ENCODE measurements at regions not wholly inside any gene's neighbourhood (a gene's known extent, or its start where the extent isn't known, plus 50 kb on each side); places are given as distances from the start of the nearest gene placed in this dataset.
"Not testable (repeated sequence)": the region's sequence is repeated elsewhere in the genome, so short reads cannot be mapped to it uniquely, and the experiment has no call there.

GRCh38 chr10:9339716-9340115, 1285.2 kb downstream of the GATA3 start:
- TF ChIP-seq POLR2A (IDR thresholded peaks at IDR 0.05; ENCODE audit: low read depth, low read length) (no peak), POLR2AphosphoS5 (IDR thresholded peaks at IDR 0.05; ENCODE audit: low read depth, low read length) (no peak), TAF1 (IDR thresholded peaks at IDR 0.05; ENCODE audit: borderline replicate concordance, low read depth, low read length) (no peak)
- FAIRE-seq = no peak

DNA sequence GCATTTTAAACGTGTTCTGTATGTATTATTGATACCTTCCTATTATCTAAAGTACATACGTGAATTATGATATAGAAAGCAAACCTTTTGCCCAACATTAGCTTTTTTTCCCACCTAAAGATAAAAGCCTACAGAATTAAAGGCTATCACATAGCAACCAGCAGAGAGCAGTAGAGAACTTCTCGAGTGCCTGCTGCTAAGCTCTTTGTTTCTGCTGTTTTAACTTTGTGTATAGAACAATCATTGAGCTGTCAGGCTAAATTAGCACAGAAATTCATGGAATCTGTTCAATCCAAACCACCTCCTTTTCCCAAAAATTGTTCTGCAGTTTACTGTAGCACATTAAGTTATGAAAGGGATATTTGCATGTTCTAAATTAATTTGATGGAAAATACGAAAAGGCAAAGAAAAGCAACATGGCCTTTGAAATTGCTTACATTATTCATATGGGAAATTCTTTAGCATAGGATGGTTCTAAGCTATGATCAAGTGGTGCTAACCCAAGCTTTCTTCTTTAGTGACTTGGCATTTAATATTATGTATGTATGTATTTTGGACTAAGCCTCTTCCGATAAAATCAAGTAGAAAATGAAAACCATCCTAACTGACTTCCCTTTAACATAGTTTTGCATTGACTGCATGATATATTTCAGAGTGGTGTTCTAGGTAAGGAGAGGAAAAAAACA, 1288.5 kb downstream of the GATA3 start:
- DNase-seq (ENCODE audit: insufficient read length) = no peak
- TF ChIP-seq TAF1 (IDR thresholded peaks at IDR 0.05; ENCODE audit: borderline replicate concordance, low read depth, low read length) = no peak
- no peak for TF ChIP-seq POLR2A (IDR thresholded peaks at IDR 0.05; ENCODE audit: low read depth, low read length)
- TF ChIP-seq POLR2AphosphoS5 (IDR thresholded peaks at IDR 0.05; ENCODE audit: low read depth, low read length) = no peak
- no peak for FAIRE-seq

More at GRCh38 chr10:9339716-9340115, 1285.2 kb downstream of the GATA3 start:
- DNase-seq (ENCODE audit: insufficient read length) = no peak

GRCh38 chr10:9347933-9348332, 1293.4 kb downstream of the GATA3 start:
- FAIRE-seq; DNase-seq (ENCODE audit: insufficient read length): not testable (repeated sequence)

DNA sequence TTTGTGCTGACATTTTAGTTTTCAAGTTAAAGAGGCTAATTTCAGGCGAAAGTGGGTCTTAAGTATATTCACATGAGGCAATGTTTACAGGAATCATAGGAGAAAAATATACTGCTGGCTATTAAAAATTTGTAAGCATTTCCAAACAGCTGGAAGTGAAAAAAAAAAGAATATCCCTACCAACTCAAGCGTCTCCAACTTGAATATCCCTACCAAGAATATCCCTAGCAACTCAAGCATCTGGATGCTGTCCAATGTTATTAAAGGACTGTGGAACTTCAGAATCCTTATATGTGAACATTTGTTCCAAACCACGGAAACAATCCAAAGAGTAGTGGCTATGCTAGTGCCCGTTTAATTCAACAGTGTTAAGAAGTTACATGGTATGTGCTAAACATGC, 1303.0 kb downstream of the GATA3 start:
- TF ChIP-seq POLR2AphosphoS5 (IDR thresholded peaks at IDR 0.05; ENCODE audit: low read depth, low read length) = no peak
- no peak for TF ChIP-seq POLR2A (IDR thresholded peaks at IDR 0.05; ENCODE audit: low read depth, low read length)
- TF ChIP-seq TAF1 (IDR thresholded peaks at IDR 0.05; ENCODE audit: borderline replicate concordance, low read depth, low read length) = no peak

DNA sequence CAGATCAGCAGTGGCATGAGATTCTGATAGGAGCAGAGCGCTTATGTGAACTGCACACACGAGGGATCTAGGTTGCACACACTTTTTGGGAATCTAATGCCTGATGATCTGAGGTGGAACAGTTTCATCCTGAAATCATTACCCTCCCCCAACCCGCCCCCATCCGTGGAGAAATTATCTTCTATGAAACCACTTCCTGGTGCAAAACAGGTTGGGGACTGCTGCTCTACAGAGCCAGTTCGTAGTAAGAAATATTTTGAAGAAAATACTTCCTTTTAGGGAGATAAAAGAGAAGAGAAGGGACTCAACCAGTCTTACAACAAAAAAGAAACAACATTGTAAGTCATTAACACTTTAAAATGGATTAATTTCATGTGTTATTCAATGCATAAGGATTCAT, 1308.2 kb downstream of the GATA3 start:
- FAIRE-seq = no peak
- no peak for TF ChIP-seq POLR2AphosphoS5 (IDR thresholded peaks at IDR 0.05; ENCODE audit: low read depth, low read length)
- no peak for TF ChIP-seq POLR2A (IDR thresholded peaks at IDR 0.05; ENCODE audit: low read depth, low read length)
- TF ChIP-seq TAF1 (IDR thresholded peaks at IDR 0.05; ENCODE audit: borderline replicate concordance, low read depth, low read length) = no peak

More for the DNA sequence above, 1303.0 kb downstream of the GATA3 start:
- DNase-seq (ENCODE audit: insufficient read length) (no peak), FAIRE-seq (no peak)

GRCh38 chr10:9379183-9379582, 1324.7 kb downstream of the GATA3 start:
- DNase-seq (ENCODE audit: insufficient read length) = no peak
- no peak for TF ChIP-seq TAF1 (IDR thresholded peaks at IDR 0.05; ENCODE audit: borderline replicate concordance, low read depth, low read length)
- no peak for TF ChIP-seq POLR2A (IDR thresholded peaks at IDR 0.05; ENCODE audit: low read depth, low read length)
- TF ChIP-seq POLR2AphosphoS5 (IDR thresholded peaks at IDR 0.05; ENCODE audit: low read depth, low read length) = no peak
- no peak for FAIRE-seq

More for the DNA sequence above, 1308.2 kb downstream of the GATA3 start:
- no peak for DNase-seq (ENCODE audit: insufficient read length)

DNA sequence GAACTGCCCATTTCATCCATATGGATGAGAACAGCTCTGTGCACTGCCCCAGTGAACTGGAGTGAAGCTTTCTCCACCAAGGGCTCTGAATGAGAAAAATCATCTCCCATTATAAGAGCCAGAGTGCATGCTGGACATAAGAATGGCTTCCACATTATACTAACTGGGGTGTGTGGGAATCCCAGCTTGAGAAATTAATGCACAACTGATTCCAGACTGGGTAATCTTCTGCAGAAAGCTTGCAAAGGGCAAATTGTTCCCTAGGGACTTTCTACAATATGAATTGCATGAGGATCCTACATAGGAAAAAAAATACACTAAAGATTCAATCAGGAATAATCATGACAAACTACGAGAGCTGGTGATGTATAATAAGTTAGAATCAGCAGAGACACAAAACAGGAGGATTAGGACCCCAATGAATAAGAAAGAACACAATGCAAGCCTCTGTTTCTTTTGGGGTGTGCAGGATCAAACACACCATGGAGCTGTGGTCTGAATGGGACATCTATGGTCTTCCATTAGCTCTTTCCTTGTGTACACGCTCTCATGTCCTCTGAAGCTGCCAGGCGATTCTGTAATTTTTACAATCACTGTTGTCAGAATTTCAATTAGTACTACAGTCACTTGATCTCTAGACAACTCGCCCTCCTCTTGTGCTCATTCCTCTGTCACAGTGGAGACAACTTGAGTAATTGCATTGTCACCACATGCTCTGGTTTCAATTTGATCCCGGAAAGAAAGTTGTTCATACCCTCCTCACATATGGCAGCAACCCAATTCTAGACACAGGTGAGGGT, 1327.4 kb downstream of the GATA3 start:
- FAIRE-seq (no peak), DNase-seq (ENCODE audit: insufficient read length) (no peak)
- no peak for TF ChIP-seq POLR2A (IDR thresholded peaks at IDR 0.05; ENCODE audit: low read depth, low read length)
- TF ChIP-seq TAF1 (IDR thresholded peaks at IDR 0.05; ENCODE audit: borderline replicate concordance, low read depth, low read length) = no peak
- TF ChIP-seq POLR2AphosphoS5 (IDR thresholded peaks at IDR 0.05; ENCODE audit: low read depth, low read length) = no peak

- TF ChIP-seq POLR2A (IDR thresholded peaks at IDR 0.05; ENCODE audit: low read depth, low read length) (no peak), POLR2AphosphoS5 (IDR thresholded peaks at IDR 0.05; ENCODE audit: low read depth, low read length) (no peak), TAF1 (IDR thresholded peaks at IDR 0.05; ENCODE audit: borderline replicate concordance, low read depth, low read length) (no peak)
- no peak for DNase-seq (ENCODE audit: insufficient read length)
- no peak for FAIRE-seq
Measured at GRCh38 chr10:9382533-9382866, 1328.0 kb downstream of the GATA3 start.

- FAIRE-seq (no peak), DNase-seq (ENCODE audit: insufficient read length) (no peak)
- no peak for TF ChIP-seq TAF1 (IDR thresholded peaks at IDR 0.05; ENCODE audit: borderline replicate concordance, low read depth, low read length)
- TF ChIP-seq POLR2AphosphoS5 (IDR thresholded peaks at IDR 0.05; ENCODE audit: low read depth, low read length) = no peak
- no peak for TF ChIP-seq POLR2A (IDR thresholded peaks at IDR 0.05; ENCODE audit: low read depth, low read length)
Measured at GRCh38 chr10:9390516-9390915, 1336.0 kb downstream of the GATA3 start.

DNA sequence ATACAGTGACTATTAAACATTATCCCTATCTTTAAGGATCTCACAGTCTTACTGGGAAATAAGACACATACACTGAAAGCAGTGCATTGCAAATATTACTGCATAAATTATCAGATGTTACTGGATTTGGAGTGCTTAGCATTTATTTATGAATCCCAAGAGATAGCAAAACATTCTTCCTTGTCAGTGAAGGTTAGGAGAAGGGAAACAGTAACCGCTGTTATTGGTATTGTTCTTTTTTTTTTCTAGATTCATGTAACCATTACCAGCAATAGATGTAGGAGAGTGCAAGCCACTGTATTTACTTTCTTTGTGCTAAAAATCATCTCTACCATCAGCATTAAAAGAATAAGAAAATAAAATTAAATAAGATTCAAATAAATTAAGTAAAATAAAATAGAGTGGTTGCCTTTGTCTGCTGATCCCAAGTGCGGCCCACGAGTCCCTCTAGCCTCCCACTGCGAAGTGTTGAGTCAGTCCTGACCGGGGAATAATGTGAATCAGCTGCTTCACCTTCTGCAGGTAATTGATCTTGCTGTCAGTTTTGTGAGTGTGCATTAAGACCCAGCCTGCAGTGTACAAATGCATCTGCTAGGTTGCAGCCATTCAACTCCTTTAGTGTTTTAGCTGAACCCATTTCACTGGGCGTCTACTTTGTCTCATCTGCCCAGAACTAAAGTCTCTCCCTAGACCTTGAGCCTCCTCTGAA, 1344.9 kb downstream of the GATA3 start:
- FAIRE-seq = no peak
- TF ChIP-seq POLR2AphosphoS5 (IDR thresholded peaks at IDR 0.05; ENCODE audit: low read depth, low read length) = no peak
- no peak for TF ChIP-seq TAF1 (IDR thresholded peaks at IDR 0.05; ENCODE audit: borderline replicate concordance, low read depth, low read length)
- no peak for TF ChIP-seq POLR2A (IDR thresholded peaks at IDR 0.05; ENCODE audit: low read depth, low read length)

DNA sequence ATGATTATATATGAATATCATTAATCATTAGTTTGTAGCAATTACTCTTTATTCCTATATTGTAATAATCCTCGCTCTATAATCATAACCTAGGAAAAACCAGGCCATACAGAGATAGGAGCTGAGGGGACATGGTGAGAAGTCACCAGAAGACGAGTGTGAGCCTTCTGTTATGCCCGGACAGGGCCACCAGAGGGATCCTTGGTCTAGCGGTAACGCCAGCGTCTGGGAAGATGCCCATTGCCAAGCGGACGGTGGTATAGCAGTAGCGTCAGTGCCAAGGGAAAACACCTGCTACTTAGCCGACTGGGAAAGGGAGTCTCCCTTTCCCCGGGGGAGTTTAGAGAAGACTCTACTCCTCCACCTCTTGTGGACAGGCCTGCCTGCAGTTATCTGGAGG, 1347.6 kb downstream of the GATA3 start:
- FAIRE-seq; DNase-seq (ENCODE audit: insufficient read length): not testable (repeated sequence)

More for the DNA sequence above, 1344.9 kb downstream of the GATA3 start:
- DNase-seq (ENCODE audit: insufficient read length) = no peak

DNA sequence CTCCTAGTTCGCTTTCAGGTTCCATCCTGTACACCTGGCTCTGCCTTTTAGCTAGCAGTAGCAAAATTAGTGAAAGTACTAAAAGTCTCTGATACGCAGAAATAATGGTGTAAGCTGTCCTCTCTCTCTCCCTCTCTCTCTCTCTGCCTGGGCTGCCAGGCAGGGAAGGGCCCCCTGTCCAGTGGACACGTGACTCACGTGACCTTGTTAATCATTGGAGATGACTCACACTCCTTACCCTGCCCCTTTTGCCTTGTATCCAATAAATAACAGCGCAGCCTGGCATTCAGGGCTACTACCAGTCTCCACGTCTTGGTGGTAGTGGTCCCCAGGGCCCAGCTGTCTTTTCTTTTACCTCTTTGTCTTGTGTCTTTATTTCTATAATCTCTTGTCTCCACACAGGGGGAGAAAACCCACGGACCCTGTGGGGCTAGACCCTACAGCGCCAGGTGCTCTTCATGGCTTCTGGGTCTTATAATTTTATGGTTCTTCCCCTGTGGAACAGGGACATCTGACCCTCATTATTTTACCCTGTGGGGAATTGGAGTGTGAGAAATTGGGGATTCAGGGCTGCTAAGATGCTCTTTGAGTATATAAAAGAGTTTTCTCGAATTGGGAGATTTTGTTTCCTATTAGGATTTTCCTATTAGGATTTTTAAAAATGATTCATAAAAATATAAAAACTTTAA, 1348.2 kb downstream of the GATA3 start:
- DNase-seq (ENCODE audit: insufficient read length); FAIRE-seq: not testable (repeated sequence)

- DNase-seq (ENCODE audit: insufficient read length); FAIRE-seq: not testable (repeated sequence)
Measured at GRCh38 chr10:9407201-9407600, 1352.7 kb downstream of the GATA3 start.
